HEK293 (cell line): ENCODE measurements at regions not wholly inside any gene's neighbourhood (a gene's known extent, or its start where the extent isn't known, plus 50 kb on each side); places are given as distances from the start of the nearest gene placed in this dataset.
"Not testable (repeated sequence)": the region's sequence is repeated elsewhere in the genome, so short reads cannot be mapped to it uniquely, and the experiment has no call there.

Source experiments
- CTCF ChIA-PET: fragments of 350-600 bp; formaldehyde crosslinking; extraction: SDS; loops from one replicate; lab custom pipeline; 2021; ENCODE audit warnings: antibody characterized with exemption; lab: Yijun Ruan, JAX
- POLR2A ChIA-PET: fragments of 300-600 bp; formaldehyde crosslinking; extraction: SDS; loops from one replicate; lab custom pipeline; 2020; ENCODE audit warnings: antibody characterized with exemption, inconsistent platforms; lab: Yijun Ruan, JAX
- H3K27ac ChIP-seq: fragments of 200-500 bp; sonication (Bioruptor generic); 2 replicates; pipeline ENCODE4 v1.5.1; 2014; ENCODE audit warnings: low read depth, low read length, control low read depth, inconsistent platforms; ENCODE audit errors: extremely low read depth
- H3K36me3 ChIP-seq, 2 experiments: fragments of 200-500 bp in 1 of 2; sonication (Bioruptor generic) in 1 of 2; 1 replicate in 1 of 2; 2 replicates in 1 of 2; pipeline ENCODE4 v1.5.1; 2014 to 2017; ENCODE audit warnings: inconsistent platforms in 2 of 2, low read length in 2 of 2; ENCODE audit not compliant: control insufficient read depth in 2 of 2, insufficient read depth in 1 of 2
- H3K4me1 ChIP-seq: fragments of 200-500 bp; sonication (Bioruptor generic); 2 replicates; pipeline ENCODE4 v1.5.1; 2014; ENCODE audit warnings: mild to moderate bottlenecking, low read length, inconsistent platforms; ENCODE audit not compliant: control insufficient read depth, insufficient read depth
- H3K4me3 ChIP-seq: 2 replicates; pipeline ENCODE4 v1.5.1; 2011; ENCODE audit warnings: low read depth, mild to moderate bottlenecking, control low read depth, low read length, moderate library complexity
- H3K9me3 ChIP-seq: fragments of 200-500 bp; sonication (Bioruptor generic); 2 replicates; pipeline ENCODE4 v1.5.1; 2014; ENCODE audit warnings: low read depth, low read length, inconsistent platforms; ENCODE audit not compliant: control insufficient read depth, insufficient read depth
- GLI4 ChIP-seq: fragments of 450-650 bp; formaldehyde crosslinking; IDR thresholded peaks from 2 replicates; pipeline ENCODE4 v1.5.1; 2016; ENCODE audit warnings: missing biosample characterization, missing genetic modification characterization
- GLIS2 ChIP-seq: fragments of 450-650 bp; formaldehyde crosslinking; IDR thresholded peaks from 2 replicates; pipeline ENCODE4 v1.5.1; 2016; ENCODE audit warnings: missing biosample characterization, missing genetic modification characterization
- SCRT2 ChIP-seq: fragments of 450-650 bp; formaldehyde crosslinking; IDR thresholded peaks from 2 replicates; pipeline ENCODE4 v1.5.1; 2016; ENCODE audit warnings: missing biosample characterization, missing genetic modification characterization
- SETDB1 ChIP-seq: IDR thresholded peaks from one replicate; pipeline ENCODE4 v1.6.1; 2017; ENCODE audit warnings: mild to moderate bottlenecking, low read length, moderate library complexity, mixed read lengths; ENCODE audit not compliant: insufficient read length
- TRIM28 ChIP-seq: IDR thresholded peaks from 2 replicates; pipeline ENCODE4 v1.6.1; 2011; ENCODE audit warnings: low read length, control low read depth, borderline replicate concordance
- ZBTB21 ChIP-seq: fragments of 450-650 bp; formaldehyde crosslinking; IDR thresholded peaks from 2 replicates; pipeline ENCODE4 v1.5.1; 2017; ENCODE audit warnings: missing biosample characterization, missing genetic modification characterization
- ZBTB48 ChIP-seq: fragments of 450-650 bp; formaldehyde crosslinking; IDR thresholded peaks from 2 replicates; pipeline ENCODE4 v1.5.1; 2016; ENCODE audit warnings: missing biosample characterization, missing genetic modification characterization
- ZFHX2 ChIP-seq: fragments of 450-650 bp; formaldehyde crosslinking; conservative IDR thresholded peaks from 2 replicates; pipeline ENCODE4 v1.5.1; 2016; ENCODE audit warnings: missing biosample characterization, missing genetic modification characterization
- ZNF350 ChIP-seq: fragments of 450-650 bp; formaldehyde crosslinking; IDR thresholded peaks from 2 replicates; pipeline ENCODE4 v1.5.0; 2017; ENCODE audit warnings: missing biosample characterization, mild to moderate bottlenecking, missing genetic modification characterization
- ZNF416 ChIP-seq: fragments of 450-650 bp; formaldehyde crosslinking; IDR thresholded peaks from 2 replicates; pipeline ENCODE4 v1.5.1; 2016; ENCODE audit warnings: missing biosample characterization, missing genetic modification characterization
- ZNF549 ChIP-seq: fragments of 450-650 bp; IDR thresholded peaks from 2 replicates; pipeline ENCODE4 v1.5.1; 2018; ENCODE audit warnings: missing biosample characterization, missing genetic modification characterization, mild to moderate bottlenecking, inconsistent platforms, moderate library complexity
- ZNF571 ChIP-seq: fragments of 450-650 bp; formaldehyde crosslinking; IDR thresholded peaks from 2 replicates; pipeline ENCODE4 v1.5.0; 2017; ENCODE audit warnings: missing biosample characterization, missing genetic modification characterization
- ZNF585B ChIP-seq: fragments of 450-650 bp; formaldehyde crosslinking; IDR thresholded peaks from 2 replicates; pipeline ENCODE4 v1.5.1; 2016; ENCODE audit warnings: missing biosample characterization, missing genetic modification characterization
- ZNF658 ChIP-seq: fragments of 450-650 bp; formaldehyde crosslinking; IDR thresholded peaks from 2 replicates; pipeline ENCODE4; 2016; ENCODE audit warnings: missing biosample characterization, missing genetic modification characterization
- TF ChIP-seq, protein P1 (sequence below): fragments of 450-650 bp; formaldehyde crosslinking; IDR thresholded peaks from 2 replicates; pipeline ENCODE4 v1.5.1; 2016; ENCODE audit warnings: missing biosample characterization, missing genetic modification characterization
- TF ChIP-seq, protein P2 (sequence below): fragments of 450-650 bp; IDR thresholded peaks from 2 replicates; pipeline ENCODE4 v1.5.1; 2018; ENCODE audit warnings: missing biosample characterization, missing genetic modification characterization
- TF ChIP-seq, protein P3 (sequence below): fragments of 450-650 bp; formaldehyde crosslinking; IDR thresholded peaks from 2 replicates; pipeline ENCODE4 v1.5.1; 2016; ENCODE audit warnings: missing biosample characterization, missing genetic modification characterization
- TF ChIP-seq, protein P4 (sequence below): fragments of 450-650 bp; formaldehyde crosslinking; IDR thresholded peaks from 2 replicates; pipeline ENCODE4 v1.5.1; 2016; ENCODE audit warnings: missing biosample characterization, missing genetic modification characterization

DNA sequence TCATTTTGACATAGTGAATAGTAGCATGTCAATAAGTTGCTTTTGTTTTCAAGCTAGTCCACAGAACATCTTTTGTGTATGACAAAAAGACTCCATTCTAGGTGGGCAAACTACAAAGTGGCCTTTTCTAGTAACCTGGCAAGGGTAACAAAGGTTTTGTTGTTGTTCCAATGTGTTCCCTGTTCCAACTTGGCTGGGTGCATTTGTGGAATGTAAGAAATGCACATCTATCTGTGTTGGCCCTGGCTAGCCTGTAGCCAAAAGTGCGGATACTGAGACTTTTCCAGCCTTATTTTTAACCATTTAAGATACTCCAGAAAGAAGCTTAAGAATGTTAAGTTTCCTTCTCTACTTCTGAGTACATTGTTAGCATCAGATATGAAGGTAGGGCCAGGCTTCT is 118.7 kb upstream of the CHRDL1 start:
- Histone ChIP-seq H3K27ac (no peak overlapping the region), H3K4me3 (no peak overlapping the region), H3K36me3 (no peaks in the 10 kb centered on the region)
- POLR2A ChIA-PET, result no interaction called here
- TF ChIP-seq ZNF350 (tag by site-specific recombination) (no peak), SCRT2 (tag by site-specific recombination) (no peak), ZNF416 (no peak), ZNF571 (tag by site-specific recombination) (no peak), ZBTB21 (tag by site-specific recombination) (no peak), ZNF549 (tag by site-specific recombination) (no peak), ZBTB48 (tag by site-specific recombination) (no peak), GLI4 (tag by site-specific recombination) (no peak), TRIM28 (no peak)
- TF ChIP-seq, protein P1, sequence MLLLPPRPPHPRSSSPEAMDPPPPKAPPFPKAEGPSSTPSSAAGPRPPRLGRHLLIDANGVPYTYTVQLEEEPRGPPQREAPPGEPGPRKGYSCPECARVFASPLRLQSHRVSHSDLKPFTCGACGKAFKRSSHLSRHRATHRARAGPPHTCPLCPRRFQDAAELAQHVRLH (tag by site-specific recombination), result no peak
- TF ChIP-seq, protein P2, sequence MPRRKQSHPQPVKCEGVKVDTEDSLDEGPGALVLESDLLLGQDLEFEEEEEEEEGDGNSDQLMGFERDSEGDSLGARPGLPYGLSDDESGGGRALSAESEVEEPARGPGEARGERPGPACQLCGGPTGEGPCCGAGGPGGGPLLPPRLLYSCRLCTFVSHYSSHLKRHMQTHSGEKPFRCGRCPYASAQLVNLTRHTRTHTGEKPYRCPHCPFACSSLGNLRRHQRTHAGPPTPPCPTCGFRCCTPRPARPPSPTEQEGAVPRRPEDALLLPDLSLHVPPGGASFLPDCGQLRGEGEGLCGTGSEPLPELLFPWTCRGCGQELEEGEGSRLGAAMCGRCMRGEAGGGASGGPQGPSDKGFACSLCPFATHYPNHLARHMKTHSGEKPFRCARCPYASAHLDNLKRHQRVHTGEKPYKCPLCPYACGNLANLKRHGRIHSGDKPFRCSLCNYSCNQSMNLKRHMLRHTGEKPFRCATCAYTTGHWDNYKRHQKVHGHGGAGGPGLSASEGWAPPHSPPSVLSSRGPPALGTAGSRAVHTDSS (tag by site-specific recombination), result no peak
- TF ChIP-seq, all 188 proteins: peak for 0
- no peaks in the 10 kb centered on the region for H3K4me1 ChIP-seq
- CTCF ChIA-PET, result no interaction called here
- no peaks in the 10 kb centered on the region for H3K9me3 ChIP-seq

DNA sequence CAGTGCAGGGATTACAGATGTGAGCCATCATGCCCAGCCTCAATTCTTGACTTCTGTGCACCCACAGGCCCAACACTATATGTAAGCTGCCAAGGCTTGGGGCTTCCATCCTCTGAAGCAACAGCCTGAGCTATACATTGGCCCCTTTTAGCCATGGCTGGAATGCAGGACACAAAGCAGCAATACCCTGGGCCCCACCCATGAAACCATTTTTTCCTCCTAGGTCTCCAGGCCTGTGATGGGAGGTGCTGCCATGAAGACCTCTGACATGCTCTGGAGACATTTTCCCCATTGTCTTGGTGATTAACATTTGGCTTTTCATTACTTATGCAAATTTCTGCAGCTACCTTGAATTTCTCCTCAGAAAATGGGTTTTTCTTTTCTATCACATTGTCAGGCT is 109.1 kb upstream of the CHRDL1 start:
- TF ChIP-seq ZNF585B (tag by site-specific recombination), result peak; percentile 94
- H3K27ac ChIP-seq, H3K9me3 ChIP-seq, POLR2A ChIA-PET, H3K4me1 ChIP-seq, CTCF ChIA-PET, H3K4me3 ChIP-seq, H3K36me3 ChIP-seq: not testable (repeated sequence)

DNA sequence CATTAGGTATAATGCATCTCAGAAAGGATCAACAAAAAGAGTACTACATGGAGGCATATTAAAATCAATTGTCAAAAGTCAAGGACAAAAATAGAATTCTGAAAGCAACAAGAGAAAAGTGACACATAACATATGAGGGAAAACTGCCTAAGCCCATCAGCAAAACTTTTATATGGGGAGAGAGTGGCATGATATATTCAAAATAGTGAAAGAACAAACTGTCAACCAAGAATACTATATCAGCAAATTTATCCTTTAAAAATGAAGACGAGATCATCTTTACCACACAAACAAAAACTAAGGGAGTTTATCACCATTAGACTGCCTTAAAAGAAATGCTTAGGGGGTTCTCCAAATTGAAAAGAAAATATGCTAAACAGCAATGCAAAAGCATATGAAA is 86.4 kb upstream of the CHRDL1 start:
- POLR2A ChIA-PET, result no interaction called here
- no peaks in the 10 kb centered on the region for H3K36me3 ChIP-seq
- CTCF ChIA-PET, result no interaction called here
- no peaks in the 10 kb centered on the region for H3K9me3 ChIP-seq
- H3K4me1 ChIP-seq, result no peaks in the 10 kb centered on the region
- H3K27ac ChIP-seq, result no peak overlapping the region
- H3K4me3 ChIP-seq, result no peak overlapping the region
- TF ChIP-seq ZNF585B (tag by site-specific recombination) (no peak), SETDB1 (peak; percentile 91)
- TF ChIP-seq, all 188 proteins: peak for 1

DNA sequence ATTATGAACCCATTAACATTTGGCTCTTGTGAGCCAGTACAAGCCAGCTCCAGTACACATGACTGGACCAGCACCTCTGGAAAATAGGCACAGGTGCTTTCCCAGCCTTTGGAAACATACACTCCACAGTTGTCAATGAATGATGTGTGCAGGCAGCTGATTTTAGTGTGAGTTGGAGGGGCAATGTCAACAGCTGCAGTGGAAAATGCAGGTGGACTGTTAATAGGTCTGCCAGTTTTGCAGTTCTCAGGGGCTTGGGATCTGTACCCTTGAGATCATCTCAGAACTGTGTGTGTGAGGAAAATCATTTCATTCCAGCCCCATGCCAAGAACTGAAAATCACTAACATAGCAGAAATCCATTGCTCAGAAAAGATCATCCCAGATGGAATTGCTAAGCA is 81.7 kb upstream of the CHRDL1 start:
- ChIA-PET POLR2A (no interaction called here), CTCF (interaction anchor here (0.6 kb wide), 1 partner anchor 1514 kb away, joined by 3 read pairs; no protein-coding TSS in a partner anchor)
- H3K27ac ChIP-seq, result no peak overlapping the region
- no peak overlapping the region for H3K4me3 ChIP-seq
- H3K4me1 ChIP-seq, result no peaks in the 10 kb centered on the region
- no peaks in the 10 kb centered on the region for H3K36me3 ChIP-seq
- H3K9me3 ChIP-seq, result no peaks in the 10 kb centered on the region
- TF ChIP-seq, protein P3, sequence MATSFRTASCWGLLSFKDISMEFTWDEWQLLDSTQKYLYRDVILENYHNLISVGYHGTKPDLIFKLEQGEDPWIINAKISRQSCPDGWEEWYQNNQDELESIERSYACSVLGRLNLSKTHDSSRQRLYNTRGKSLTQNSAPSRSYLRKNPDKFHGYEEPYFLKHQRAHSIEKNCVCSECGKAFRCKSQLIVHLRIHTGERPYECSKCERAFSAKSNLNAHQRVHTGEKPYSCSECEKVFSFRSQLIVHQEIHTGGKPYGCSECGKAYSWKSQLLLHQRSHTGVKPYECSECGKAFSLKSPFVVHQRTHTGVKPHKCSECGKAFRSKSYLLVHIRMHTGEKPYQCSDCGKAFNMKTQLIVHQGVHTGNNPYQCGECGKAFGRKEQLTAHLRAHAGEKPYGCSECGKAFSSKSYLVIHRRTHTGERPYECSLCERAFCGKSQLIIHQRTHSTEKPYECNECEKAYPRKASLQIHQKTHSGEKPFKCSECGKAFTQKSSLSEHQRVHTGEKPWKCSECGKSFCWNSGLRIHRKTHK, result no peak
- TF ChIP-seq, protein P4, sequence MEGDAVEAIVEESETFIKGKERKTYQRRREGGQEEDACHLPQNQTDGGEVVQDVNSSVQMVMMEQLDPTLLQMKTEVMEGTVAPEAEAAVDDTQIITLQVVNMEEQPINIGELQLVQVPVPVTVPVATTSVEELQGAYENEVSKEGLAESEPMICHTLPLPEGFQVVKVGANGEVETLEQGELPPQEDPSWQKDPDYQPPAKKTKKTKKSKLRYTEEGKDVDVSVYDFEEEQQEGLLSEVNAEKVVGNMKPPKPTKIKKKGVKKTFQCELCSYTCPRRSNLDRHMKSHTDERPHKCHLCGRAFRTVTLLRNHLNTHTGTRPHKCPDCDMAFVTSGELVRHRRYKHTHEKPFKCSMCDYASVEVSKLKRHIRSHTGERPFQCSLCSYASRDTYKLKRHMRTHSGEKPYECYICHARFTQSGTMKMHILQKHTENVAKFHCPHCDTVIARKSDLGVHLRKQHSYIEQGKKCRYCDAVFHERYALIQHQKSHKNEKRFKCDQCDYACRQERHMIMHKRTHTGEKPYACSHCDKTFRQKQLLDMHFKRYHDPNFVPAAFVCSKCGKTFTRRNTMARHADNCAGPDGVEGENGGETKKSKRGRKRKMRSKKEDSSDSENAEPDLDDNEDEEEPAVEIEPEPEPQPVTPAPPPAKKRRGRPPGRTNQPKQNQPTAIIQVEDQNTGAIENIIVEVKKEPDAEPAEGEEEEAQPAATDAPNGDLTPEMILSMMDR, result no peak
- no peak for TF ChIP-seq GLIS2 (tag by site-specific recombination)
- TF ChIP-seq ZFHX2 (tag by site-specific recombination), result no peak
- TF ChIP-seq ZBTB48 (tag by site-specific recombination), result no peak
- no peak for TF ChIP-seq ZNF658 (tag by site-specific recombination)
